SK-N-SH (cell line): ENCODE measurements at regions not wholly inside any gene's neighbourhood (a gene's known extent, or its start where the extent isn't known, plus 50 kb on each side); places are given as distances from the start of the nearest gene placed in this dataset.

Experiments used
- CTCF ChIA-PET: fragments of 300-600, 350-600 bp; formaldehyde crosslinking; extraction: SDS; loops from one replicate; lab custom pipeline; 2021; lab: Yijun Ruan, JAX
- POLR2A ChIA-PET: fragments of 350-600 bp; sonication (Branson Sonifier 250); formaldehyde crosslinking; extraction: SDS; loops from one replicate; lab custom pipeline; 2020; ENCODE audit warnings: antibody characterized with exemption, inconsistent platforms; lab: Yijun Ruan, JAX
- DNase-seq: peaks from one replicate; pipeline ENCODE4 v3.0.0; 2012
- H2AFZ ChIP-seq: fragments of 200-600 bp; sonication (generic); 2 replicates; pipeline ENCODE4 v1.8.1; 2016; ENCODE audit warnings: antibody characterized with exemption, mild to moderate bottlenecking, low read depth
- H3F3A ChIP-seq: fragments of 200-600 bp; sonication (generic); replicated peaks from 2 replicates; pipeline ENCODE3; 2016; ENCODE audit warnings: antibody characterized with exemption, mild to moderate bottlenecking; ENCODE audit not compliant: insufficient read depth
- H3K27ac ChIP-seq, 2 experiments: fragments of 200-500 bp in 1 of 2; fragments of 200-600 bp in 1 of 2; sonication (Bioruptor generic) in 1 of 2; sonication (generic), shearing (Covaris generic) in 1 of 2; 2 replicates each; pipeline versions ENCODE4 v1.5.1 to v1.6.1; 2014 to 2016; ENCODE audit warnings: low read depth in 2 of 2, inconsistent platforms in 1 of 2, low read length in 1 of 2, mild to moderate bottlenecking in 1 of 2, mixed read lengths in 1 of 2
- H3K27me3 ChIP-seq: fragments of 200-600 bp; sonication (generic), shearing (Covaris generic); 2 replicates; pipeline ENCODE4 v1.6.1; 2016; ENCODE audit warnings: mixed run types; ENCODE audit not compliant: insufficient read depth
- H3K36me3 ChIP-seq, 2 experiments: fragments of 200-500 bp in 1 of 2; fragments of 200-600 bp in 1 of 2; sonication (Bioruptor generic) in 1 of 2; sonication (generic) in 1 of 2; replicated peaks in 1 of 2; 2 replicates each; pipeline versions ENCODE3 to v1.5.1; 2014 to 2016; ENCODE audit warnings: low read length in 1 of 2, mild to moderate bottlenecking in 1 of 2; ENCODE audit not compliant: insufficient read depth in 2 of 2, control insufficient read depth in 1 of 2
- H3K4me1 ChIP-seq, 2 experiments: fragments of 200-500 bp in 1 of 2; fragments of 200-600 bp in 1 of 2; sonication (Bioruptor generic) in 1 of 2; sonication (generic), shearing (Covaris generic) in 1 of 2; 2 replicates each; pipeline versions ENCODE4 v1.5.1 to v1.6.1; 2014 to 2016; ENCODE audit warnings: low read depth in 1 of 2, low read length in 1 of 2, mixed run types in 1 of 2; ENCODE audit not compliant: insufficient read depth in 2 of 2, control insufficient read depth in 1 of 2
- H3K4me2 ChIP-seq: fragments of 200-600 bp; sonication (generic), shearing (Covaris generic); 2 replicates; pipeline ENCODE4 v1.6.1; 2017; ENCODE audit warnings: mixed run types
- H3K4me3 ChIP-seq, 2 experiments: fragments of 200-500 bp in 1 of 2; fragments of 200-600 bp in 1 of 2; sonication (Bioruptor generic) in 1 of 2; sonication (generic), shearing (Covaris generic) in 1 of 2; 2 replicates each; pipeline versions ENCODE4 v1.5.1 to v1.8.1; 2014 to 2016; ENCODE audit warnings: low read depth in 2 of 2, inconsistent platforms in 1 of 2, low read length in 1 of 2, mild to moderate bottlenecking in 1 of 2, mixed read lengths in 1 of 2, moderate library complexity in 1 of 2
- H3K79me2 ChIP-seq: fragments of 200-600 bp; sonication (generic); 2 replicates; pipeline ENCODE4 v1.8.1; 2017; ENCODE audit warnings: mild to moderate bottlenecking; ENCODE audit not compliant: insufficient read depth
- H3K9ac ChIP-seq: fragments of 200-600 bp; sonication (generic); 2 replicates; pipeline ENCODE4 v1.6.1; 2017; ENCODE audit warnings: mixed run types
- H3K9me2 ChIP-seq: fragments of 200-600 bp; sonication (generic); 2 replicates; pipeline ENCODE4 v1.6.1; 2017; ENCODE audit warnings: mixed run types
- H3K9me3 ChIP-seq: fragments of 200-600 bp; sonication (generic); 2 replicates; pipeline ENCODE4 v1.6.1; 2017; ENCODE audit warnings: mixed run types, mild to moderate bottlenecking, moderate library complexity
- H4K20me1 ChIP-seq: fragments of 200-600 bp; sonication (generic); 2 replicates; pipeline ENCODE4 v1.6.1; 2017; ENCODE audit warnings: mild to moderate bottlenecking, mixed run types; ENCODE audit not compliant: insufficient read depth
- CHD2 ChIP-seq: fragments of 150-350 bp; IDR thresholded peaks from 2 replicates; pipeline ENCODE4 v1.6.1; 2018; ENCODE audit warnings: low read length; ENCODE audit not compliant: partially characterized antibody
- CTCF ChIP-seq: fragments of 200-600 bp; sonication (generic); IDR thresholded peaks from 2 replicates; pipeline ENCODE4 v1.6.1; 2017; ENCODE audit warnings: antibody characterized with exemption, mild to moderate bottlenecking, moderate library complexity
- EP300 ChIP-seq, 2 experiments: IDR thresholded peaks; 2 replicates each; pipeline versions ENCODE4 v1.4.0 to v1.6.1; 2012; ENCODE audit warnings: borderline replicate concordance in 1 of 2, low read depth in 1 of 2, low read length in 1 of 2
- EZH2phosphoT487 ChIP-seq: fragments of 200-600 bp; sonication (generic); IDR thresholded peaks from 2 replicates; pipeline ENCODE4 v1.6.1; 2017; ENCODE audit warnings: low read depth, mixed run types, mild to moderate bottlenecking, antibody characterized with exemption, moderate library complexity, borderline replicate concordance
- FOSL2 ChIP-seq: IDR thresholded peaks from 2 replicates; pipeline ENCODE4 v1.4.0; 2012; ENCODE audit warnings: low read depth, mild to moderate bottlenecking, moderate library complexity, borderline replicate concordance
- FOXM1 ChIP-seq: IDR thresholded peaks from 2 replicates; pipeline ENCODE4 v1.4.0; 2012; ENCODE audit warnings: low read depth, mild to moderate bottlenecking
- GATA2 ChIP-seq: sonication (generic); formaldehyde crosslinking; IDR thresholded peaks from 2 replicates; pipeline ENCODE4 v1.5.0; 2020; ENCODE audit warnings: mild to moderate bottlenecking, missing genetic modification reagents
- IRF3 ChIP-seq: fragments of 150-350 bp; IDR thresholded peaks from 2 replicates; pipeline ENCODE4 v1.6.1; 2016; ENCODE audit warnings: mild to moderate bottlenecking, low read depth, low read length
- JUND ChIP-seq: IDR thresholded peaks from 2 replicates; pipeline ENCODE4 v1.4.0; 2012
- NFIC ChIP-seq: IDR thresholded peaks from 2 replicates; pipeline ENCODE4 v1.4.0; 2012; ENCODE audit warnings: borderline replicate concordance
- NRF1 ChIP-seq: IDR thresholded peaks from 2 replicates; pipeline ENCODE4 v1.6.1; 2012; ENCODE audit warnings: low read depth, mild to moderate bottlenecking, low read length
- PBX3 ChIP-seq: IDR thresholded peaks from 2 replicates; pipeline ENCODE4; 2012
- RAD21 ChIP-seq: IDR thresholded peaks from 2 replicates; pipeline ENCODE4 v1.6.1; 2012; ENCODE audit warnings: mild to moderate bottlenecking, low read length
- RCOR1 ChIP-seq: fragments of 150-350 bp; IDR thresholded peaks from 2 replicates; pipeline ENCODE4 v1.6.1; 2017; ENCODE audit warnings: antibody characterized with exemption, low read length
- REST ChIP-seq: IDR thresholded peaks from 2 replicates; pipeline ENCODE4 v1.6.1; 2012; ENCODE audit warnings: mild to moderate bottlenecking, low read depth, low read length, moderate library complexity
- RXRA ChIP-seq: IDR thresholded peaks from 2 replicates; pipeline ENCODE4 v1.4.0; 2012; ENCODE audit warnings: low read depth, mild to moderate bottlenecking, borderline replicate concordance
- SMC3 ChIP-seq: IDR thresholded peaks from 2 replicates; pipeline ENCODE4 v1.6.1; 2012; ENCODE audit warnings: low read depth, low read length, improper control_type of control experiment
- TCF12 ChIP-seq: IDR thresholded peaks from 2 replicates; pipeline ENCODE4 v1.4.0; 2012
- WGBS: methylation state at CpG from one replicate; pipeline ENCODE4 v1.1.6; 2017; ENCODE audit warnings: low lambda C conversion rate; 5-methylcytosine and 5-hydroxymethylcytosine counted together

GRCh38 chr4:8747467-8748235 is 124.0 kb downstream of the HMX1 start:
- H3F3A ChIP-seq, result no peaks in the 10 kb centered on the region
- H3K36me3 ChIP-seq, result no peaks in the 10 kb centered on the region
- no peak overlapping the region for H2AFZ ChIP-seq
- no peaks in the 10 kb centered on the region for H4K20me1 ChIP-seq
- peaks cover 0 to 4% of the 10 kb centered on the region in 2 experiments; a peak in 1 of 4 replicates for H3K4me1 ChIP-seq
- no peaks in the 10 kb centered on the region for H3K9me2 ChIP-seq
- POLR2A ChIA-PET, result no interaction called here
- H3K4me2 ChIP-seq, result no peak overlapping the region
- no peak for DNase-seq
- 68% methylated on average over 21 of the region's 39 CpGs for WGBS
- H3K27ac ChIP-seq, result no peak overlapping the region
- no peaks in the 10 kb centered on the region for H3K79me2 ChIP-seq
- H3K9me3 ChIP-seq, result no peaks in the 10 kb centered on the region
- H3K27me3 ChIP-seq, result no peaks in the 10 kb centered on the region
- no peak overlapping the region for H3K9ac ChIP-seq
- TF ChIP-seq FOXM1 (no peak), RAD21 (no peak)
- H3K4me3 ChIP-seq, result no peak overlapping the region
- CTCF ChIA-PET, result no interaction called here

GRCh38 chr4:8746523-8747466 is 124.8 kb downstream of the HMX1 start:
- WGBS, result 67% methylated on average over 22 of the region's 23 CpGs
- ChIA-PET POLR2A (no interaction called here), CTCF (no interaction called here)
- Histone ChIP-seq H3K9me2 (no peaks in the 10 kb centered on the region), H2AFZ (no peak overlapping the region), H3K4me3 (no peak overlapping the region), H4K20me1 (no peaks in the 10 kb centered on the region), H3K4me2 (no peak overlapping the region), H3K79me2 (no peaks in the 10 kb centered on the region), H3F3A (no peaks in the 10 kb centered on the region), H3K9me3 (no peaks in the 10 kb centered on the region), H3K27ac (no peak overlapping the region), H3K4me1 (peaks cover 0 to 4% of the 10 kb centered on the region in 2 experiments; a peak in 1 of 4 replicates), H3K36me3 (no peaks in the 10 kb centered on the region), H3K9ac (no peak overlapping the region), H3K27me3 (no peaks in the 10 kb centered on the region)
- TF ChIP-seq PBX3 (no peak), RXRA (no peak), JUND (no peak), NRF1 (no peak), SMC3 (no peak), RCOR1 (no peak), RAD21 (no peak), FOSL2 (no peak), IRF3 (no peak), REST (no peak), GATA2 (no peak), TCF12 (no peak), CTCF (no peak), EZH2phosphoT487 (no peak), NFIC (no peak), FOXM1 (no peak), EP300 (IDR thresholded peaks at IDR 0.05; ENCODE audit: borderline replicate concordance in 1 of 2, low read depth in 1 of 2, low read length in 1 of 2) (no peak), CHD2 (no peak)
- DNase-seq, result no peak
